ENCODE measurements at regions not wholly inside any gene's neighbourhood (a gene's known extent, or its start where the extent isn't known, plus 50 kb on each side); places are given as distances from the start of the nearest gene placed in this dataset.

DNA sequence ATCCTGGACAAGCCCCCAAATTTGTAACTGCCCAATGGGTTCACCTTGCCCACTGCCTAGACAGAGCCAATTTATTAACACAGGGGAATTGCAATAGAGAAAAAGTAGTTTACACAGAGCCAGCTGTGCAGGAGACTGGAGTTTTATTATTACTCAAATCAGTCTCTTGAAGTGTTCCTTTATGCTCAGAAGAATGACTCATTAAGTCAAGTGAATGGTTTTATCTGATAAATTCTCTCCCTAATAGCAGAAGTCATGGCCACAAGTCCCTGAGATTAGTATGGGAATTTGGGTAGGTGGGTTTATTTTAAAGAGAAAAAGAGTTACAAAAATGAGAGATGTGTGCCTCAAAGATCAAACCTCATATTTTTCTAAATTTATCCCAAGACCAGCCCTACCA is 122.8 kb upstream of the NUDT4 start:
- Histone ChIP-seq H3K36me3 (ENCODE audit: control insufficient read depth in 1 of 2, insufficient read depth in 2 of 2, low read length in 2 of 2) (no peaks in the 10 kb centered on the region), H3K79me2 (ENCODE audit: insufficient read depth, low read length) (no peaks in the 10 kb centered on the region), H3K27me3 (ENCODE audit: insufficient read depth, low read length) (no peaks in the 10 kb centered on the region), H2AFZ (ENCODE audit: low read depth, low read length, poor library complexity, severe bottlenecking) (no peak overlapping the region), H3K27ac (ENCODE audit: low read depth, low read length) (no peak overlapping the region), H3K9ac (ENCODE audit: low read length) (no peak overlapping the region), H3K9me2 (ENCODE audit: insufficient read depth) (no peaks in the 10 kb centered on the region), H3K4me2 (ENCODE audit: low read length) (no peak overlapping the region), H3K9me3 (ENCODE audit: control insufficient read depth in 1 of 2, insufficient read depth in 1 of 2, low read depth in 1 of 2, low read length in 2 of 2) (no peaks in the 10 kb centered on the region), H3K4me1 (ENCODE audit: control insufficient read depth in 1 of 2, insufficient read depth in 2 of 2, low read length in 2 of 2) (no peaks in the 10 kb centered on the region), H4K20me1 (ENCODE audit: insufficient read depth) (no peaks in the 10 kb centered on the region), H3K4me3 (replicated peaks in 1 of 2; ENCODE audit: low read depth in 1 of 2, low read length in 2 of 2) (no peak overlapping the region)
- intact Hi-C loops (cut with micrococcal nuclease): no loop called here
- ChIA-PET POLR2A (no interaction called here), RAD21 (ENCODE audit: low non-redundant PET in 1 of 2, low total read pairs in 2 of 2, uncharacterized antibody in 2 of 2, unreplicated experiment in 2 of 2) (no interaction called here), CTCF (no interaction called here)
- DNase-seq (ENCODE audit: low read depth, low spot score) (no peak), ATAC-seq (no peak)
- TF ChIP-seq SIN3A (IDR thresholded peaks at IDR 0.05; ENCODE audit: low read depth) (no peak), JUND (IDR thresholded peaks at IDR 0.05) (no peak), CBX3 (IDR thresholded peaks at IDR 0.05; ENCODE audit: low read depth) (no peak), TCF7L2 (IDR thresholded peaks at IDR 0.05; ENCODE audit: borderline replicate concordance, extremely low read depth, insufficient read depth, insufficient read length) (no peak), ZFX (IDR thresholded peaks at IDR 0.05) (no peak), POLR2AphosphoS5 (IDR thresholded peaks at IDR 0.05; ENCODE audit: low read depth, low read length) (no peak), SRF (IDR thresholded peaks at IDR 0.05; ENCODE audit: low read depth) (no peak)
- TF ChIP-seq, protein P1, sequence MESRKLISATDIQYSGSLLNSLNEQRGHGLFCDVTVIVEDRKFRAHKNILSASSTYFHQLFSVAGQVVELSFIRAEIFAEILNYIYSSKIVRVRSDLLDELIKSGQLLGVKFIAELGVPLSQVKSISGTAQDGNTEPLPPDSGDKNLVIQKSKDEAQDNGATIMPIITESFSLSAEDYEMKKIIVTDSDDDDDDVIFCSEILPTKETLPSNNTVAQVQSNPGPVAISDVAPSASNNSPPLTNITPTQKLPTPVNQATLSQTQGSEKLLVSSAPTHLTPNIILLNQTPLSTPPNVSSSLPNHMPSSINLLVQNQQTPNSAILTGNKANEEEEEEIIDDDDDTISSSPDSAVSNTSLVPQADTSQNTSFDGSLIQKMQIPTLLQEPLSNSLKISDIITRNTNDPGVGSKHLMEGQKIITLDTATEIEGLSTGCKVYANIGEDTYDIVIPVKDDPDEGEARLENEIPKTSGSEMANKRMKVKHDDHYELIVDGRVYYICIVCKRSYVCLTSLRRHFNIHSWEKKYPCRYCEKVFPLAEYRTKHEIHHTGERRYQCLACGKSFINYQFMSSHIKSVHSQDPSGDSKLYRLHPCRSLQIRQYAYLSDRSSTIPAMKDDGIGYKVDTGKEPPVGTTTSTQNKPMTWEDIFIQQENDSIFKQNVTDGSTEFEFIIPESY (IDR thresholded peaks at IDR 0.05; ENCODE audit: extremely low read depth, insufficient replicate concordance, low read length): no peak
- TF ChIP-seq, protein P2, sequence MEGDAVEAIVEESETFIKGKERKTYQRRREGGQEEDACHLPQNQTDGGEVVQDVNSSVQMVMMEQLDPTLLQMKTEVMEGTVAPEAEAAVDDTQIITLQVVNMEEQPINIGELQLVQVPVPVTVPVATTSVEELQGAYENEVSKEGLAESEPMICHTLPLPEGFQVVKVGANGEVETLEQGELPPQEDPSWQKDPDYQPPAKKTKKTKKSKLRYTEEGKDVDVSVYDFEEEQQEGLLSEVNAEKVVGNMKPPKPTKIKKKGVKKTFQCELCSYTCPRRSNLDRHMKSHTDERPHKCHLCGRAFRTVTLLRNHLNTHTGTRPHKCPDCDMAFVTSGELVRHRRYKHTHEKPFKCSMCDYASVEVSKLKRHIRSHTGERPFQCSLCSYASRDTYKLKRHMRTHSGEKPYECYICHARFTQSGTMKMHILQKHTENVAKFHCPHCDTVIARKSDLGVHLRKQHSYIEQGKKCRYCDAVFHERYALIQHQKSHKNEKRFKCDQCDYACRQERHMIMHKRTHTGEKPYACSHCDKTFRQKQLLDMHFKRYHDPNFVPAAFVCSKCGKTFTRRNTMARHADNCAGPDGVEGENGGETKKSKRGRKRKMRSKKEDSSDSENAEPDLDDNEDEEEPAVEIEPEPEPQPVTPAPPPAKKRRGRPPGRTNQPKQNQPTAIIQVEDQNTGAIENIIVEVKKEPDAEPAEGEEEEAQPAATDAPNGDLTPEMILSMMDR (IDR thresholded peaks at IDR 0.05 in 2 of 3, conservative IDR thresholded peaks at IDR 0.05 in 1 of 3; ENCODE audit: borderline replicate concordance in 1 of 3, insufficient read depth in 1 of 3, low read depth in 2 of 3, low read length in 2 of 3): no peak
- no TSS peak for BruUV-seq (replicated peaks)
